A673 (cell line): ENCODE measurements at regions not wholly inside any gene's neighbourhood (a gene's known extent, or its start where the extent isn't known, plus 50 kb on each side); places are given as distances from the start of the nearest gene placed in this dataset.

ENCODE experiments used
- EZH2 ChIP-seq: fragments of 200-600 bp; sonication (generic); IDR thresholded peaks from 2 replicates; pipeline ENCODE4 v1.6.1; 2017; ENCODE audit warnings: borderline replicate concordance, low read depth, mild to moderate bottlenecking, mixed read lengths, antibody characterized with exemption, low read length; ENCODE audit not compliant: poor library complexity, severe bottlenecking
- TF ChIP-seq, protein P1 (sequence below): fragments of 300-800, 200-600 bp; sonication (generic); conservative IDR thresholded peaks from 2 replicates; pipeline ENCODE4 v1.5.1; 2017; ENCODE audit warnings: low read depth, mild to moderate bottlenecking, antibody characterized with exemption, low read length, moderate library complexity, mixed read lengths

DNA sequence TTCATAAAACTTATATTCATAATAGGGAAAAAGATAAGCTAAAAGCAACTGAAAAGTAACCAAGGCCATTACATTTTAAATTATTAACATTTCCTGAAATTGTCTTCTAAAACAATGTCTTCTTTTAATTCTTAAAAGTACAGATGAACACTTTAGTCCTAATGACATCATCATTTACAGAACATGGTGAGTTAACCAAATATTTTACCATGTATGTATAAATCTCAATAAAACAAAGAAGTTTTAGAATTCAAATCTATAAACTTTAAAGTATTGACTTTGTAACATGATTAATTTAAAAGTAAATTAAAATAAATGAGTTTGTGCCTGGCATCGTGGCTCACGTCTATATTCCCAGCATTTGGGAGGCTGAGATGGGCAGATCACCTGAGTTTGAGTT lies 125.9 kb upstream of the PRSS16 start:
- TF ChIP-seq, protein P1, sequence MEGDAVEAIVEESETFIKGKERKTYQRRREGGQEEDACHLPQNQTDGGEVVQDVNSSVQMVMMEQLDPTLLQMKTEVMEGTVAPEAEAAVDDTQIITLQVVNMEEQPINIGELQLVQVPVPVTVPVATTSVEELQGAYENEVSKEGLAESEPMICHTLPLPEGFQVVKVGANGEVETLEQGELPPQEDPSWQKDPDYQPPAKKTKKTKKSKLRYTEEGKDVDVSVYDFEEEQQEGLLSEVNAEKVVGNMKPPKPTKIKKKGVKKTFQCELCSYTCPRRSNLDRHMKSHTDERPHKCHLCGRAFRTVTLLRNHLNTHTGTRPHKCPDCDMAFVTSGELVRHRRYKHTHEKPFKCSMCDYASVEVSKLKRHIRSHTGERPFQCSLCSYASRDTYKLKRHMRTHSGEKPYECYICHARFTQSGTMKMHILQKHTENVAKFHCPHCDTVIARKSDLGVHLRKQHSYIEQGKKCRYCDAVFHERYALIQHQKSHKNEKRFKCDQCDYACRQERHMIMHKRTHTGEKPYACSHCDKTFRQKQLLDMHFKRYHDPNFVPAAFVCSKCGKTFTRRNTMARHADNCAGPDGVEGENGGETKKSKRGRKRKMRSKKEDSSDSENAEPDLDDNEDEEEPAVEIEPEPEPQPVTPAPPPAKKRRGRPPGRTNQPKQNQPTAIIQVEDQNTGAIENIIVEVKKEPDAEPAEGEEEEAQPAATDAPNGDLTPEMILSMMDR = no peak
- no peak for TF ChIP-seq EZH2
